K562 (cell line): ENCODE measurements at regions not wholly inside any gene's neighbourhood (a gene's known extent, or its start where the extent isn't known, plus 50 kb on each side); places are given as distances from the start of the nearest gene placed in this dataset.

Experiments
- ATAC-seq: fragments of 200-7000 bp; cut with Tn5 transposase; 3 replicates; pipeline ENCODE4 v1.9.1; 2020; ENCODE audit warnings: moderate library complexity
- BruUV-seq: library from RNA; stranded (reverse); fragments of 400-500 nt; replicated peaks from 2 replicates; lab custom pipeline; 2021; lab: Mats Ljungman, UMichigan
- CTCF ChIA-PET: fragments of 300-600 bp; formaldehyde crosslinking; extraction: SDS; loops from one replicate; lab custom pipeline; 2021; ENCODE audit warnings: low intra/inter-chr PET ratio; lab: Yijun Ruan, JAX
- POLR2A ChIA-PET: fragments of 300-600, 350-650 bp; sonication (Branson Sonifier 250); formaldehyde crosslinking; extraction: SDS; loops from one replicate; lab custom pipeline; 2021; ENCODE audit warnings: antibody characterized with exemption, inconsistent platforms; lab: Yijun Ruan, JAX
- DNase-seq, 4 experiments: peaks; one replicate each; pipeline versions ENCODE4 v3.0.0 to v3.0.0-alpha.2; 2011 to 2018; ENCODE audit warnings: low spot score in 3 of 4, mixed read lengths in 3 of 4; ENCODE audit errors: extremely low read depth in 1 of 4
- FAIRE-seq: peaks from 2 replicates; lab custom pipeline; 2011; peaks lifted over from hg19 to GRCh38; lab: Jason Lieb, UNC
- H2AFZ ChIP-seq: 2 replicates; pipeline ENCODE4 v1.6.0; 2011; ENCODE audit warnings: low read depth, low read length, control low read depth, inconsistent platforms
- H3K27ac ChIP-seq: fragments of 200-600 bp; 3 replicates; pipeline ENCODE4 v1.8.0; 2011; ENCODE audit warnings: low read depth, mild to moderate bottlenecking, control low read depth, inconsistent platforms, low read length, moderate library complexity, mixed read lengths; ENCODE audit errors: extremely low read depth
- H3K27me3 ChIP-seq, 2 experiments: fragments of 300-600 bp in 1 of 2; 2 replicates in 1 of 2; 3 replicates in 1 of 2; pipeline versions ENCODE4 v1.6.0 to v1.8.0; 2011; ENCODE audit warnings: inconsistent platforms in 2 of 2, low read length in 2 of 2, mild to moderate bottlenecking in 1 of 2, mixed read lengths in 1 of 2, moderate library complexity in 1 of 2; ENCODE audit not compliant: control insufficient read depth in 2 of 2, insufficient read depth in 2 of 2
- H3K36me3 ChIP-seq: fragments of 300-600 bp; 3 replicates; pipeline ENCODE4 v1.8.0; 2011; ENCODE audit warnings: mild to moderate bottlenecking, low read length, inconsistent platforms; ENCODE audit not compliant: control insufficient read depth, insufficient read depth
- H3K4me1 ChIP-seq, 2 experiments: fragments of 200-600 bp in 1 of 2; replicated peaks in 1 of 2; 2 replicates in 1 of 2; 3 replicates in 1 of 2; pipeline versions ENCODE4 v1.5.1 to v1.8.0; 2011; ENCODE audit warnings: inconsistent platforms in 2 of 2, low read length in 2 of 2, mild to moderate bottlenecking in 1 of 2, mixed read lengths in 1 of 2, moderate library complexity in 1 of 2; ENCODE audit not compliant: control insufficient read depth in 2 of 2, insufficient read depth in 2 of 2
- H3K4me2 ChIP-seq: 2 replicates; pipeline ENCODE4 v1.6.1; 2011; ENCODE audit warnings: low read length, control low read depth, inconsistent platforms, mixed read lengths; ENCODE audit not compliant: insufficient read depth
- H3K4me3 ChIP-seq: fragments of 200-600 bp; sonication (generic), shearing (Covaris generic); 2 replicates; pipeline ENCODE4 v1.5.1; 2016; ENCODE audit warnings: control low read depth, inconsistent platforms
- H3K79me2 ChIP-seq: fragments of 200-600 bp; 3 replicates; pipeline ENCODE4 v1.8.0; 2011; ENCODE audit warnings: low read length, inconsistent platforms; ENCODE audit not compliant: control insufficient read depth, insufficient read depth
- H3K9ac ChIP-seq, 2 experiments: 2 replicates each; pipeline versions ENCODE4 v1.6.0 to v1.6.1; 2011; ENCODE audit warnings: low read depth in 2 of 2, low read length in 2 of 2, control low read depth in 1 of 2, inconsistent platforms in 1 of 2, mild to moderate bottlenecking in 1 of 2, mixed read lengths in 1 of 2; ENCODE audit not compliant: insufficient read depth in 1 of 2
- H3K9me1 ChIP-seq: one replicate; pipeline ENCODE4 v1.6.0; 2011; ENCODE audit warnings: inconsistent platforms, mild to moderate bottlenecking, low read length, moderate library complexity; ENCODE audit not compliant: control insufficient read depth, insufficient read depth
- H3K9me3 ChIP-seq: replicated peaks from 2 replicates; pipeline ENCODE4 v1.5.1; 2011; ENCODE audit warnings: low read depth, low read length, inconsistent platforms; ENCODE audit not compliant: control insufficient read depth, insufficient read depth
- H4K20me1 ChIP-seq: replicated peaks from 2 replicates; pipeline ENCODE4 v1.6.1; 2011; ENCODE audit warnings: low read length, inconsistent platforms, mixed read lengths; ENCODE audit not compliant: control insufficient read depth, insufficient read depth
- ATF2 ChIP-seq: sonication (generic); formaldehyde crosslinking; IDR thresholded peaks from 2 replicates; pipeline ENCODE4 v1.8.1; 2022; ENCODE audit warnings: missing genetic modification reagents
- BCOR ChIP-seq: fragments of 450-650 bp; IDR thresholded peaks from 2 replicates; pipeline ENCODE4 v1.6.1; 2016
- CAMTA2 ChIP-seq: fragments of 250-450 bp; sonication (Bioruptor Pico); conservative IDR thresholded peaks from 2 replicates; pipeline ENCODE4 v1.5.1; 2022
- NEUROD1 ChIP-seq: fragments of 150-350 bp; IDR thresholded peaks from 2 replicates; pipeline ENCODE4 v1.6.1; 2014; ENCODE audit warnings: borderline replicate concordance, low read length, low read depth; ENCODE audit not compliant: partially characterized antibody
- NR2C2 ChIP-seq, 2 experiments: fragments of 200-800 bp in 1 of 2; sonication (Bioruptor generic) in 1 of 2; sonication (generic) in 1 of 2; formaldehyde crosslinking in 1 of 2; IDR thresholded peaks; 2 replicates each; pipeline versions ENCODE4 v1.6.1 to v1.8.0; 2016 to 2022; ENCODE audit warnings: mild to moderate bottlenecking in 1 of 2, missing compliant biosample characterization in 1 of 2, missing genetic modification characterization in 1 of 2, missing genetic modification reagents in 1 of 2
- TCFL5 ChIP-seq: fragments of 250-450 bp; sonication (Bioruptor Pico); conservative IDR thresholded peaks from 2 replicates; pipeline ENCODE4 v1.6.1; 2021; ENCODE audit warnings: mild to moderate bottlenecking, moderate library complexity, matching md5 sums
- ZNF140 ChIP-seq: fragments of 250-450 bp; sonication (Bioruptor Pico); IDR thresholded peaks from 2 replicates; pipeline ENCODE4 v1.8.0; 2021; ENCODE audit warnings: moderate library complexity, mild to moderate bottlenecking, inconsistent platforms
- ZNF431 ChIP-seq: sonication (generic); formaldehyde crosslinking; IDR thresholded peaks from 2 replicates; pipeline ENCODE4 v1.8.0; 2022; ENCODE audit warnings: mild to moderate bottlenecking, missing genetic modification reagents
- WGBS: fragments of 100-300 bp; shearing (Covaris generic); methylation state at CpG from one replicate; pipeline ENCODE4 v1.1.6; 2016; ENCODE audit warnings: low coverage, mixed read lengths; ENCODE audit not compliant: insufficient coverage; ENCODE audit errors: missing lambda C conversion rate; 5-methylcytosine and 5-hydroxymethylcytosine counted together
- in situ Hi-C: fragments of 300-500 bp; cut with MboI; formaldehyde crosslinking; loops from 4 replicates; pipeline ENCODE4 v1.15.0; 2018; ENCODE audit warnings: inconsistent platforms, mixed read lengths
- intact Hi-C: fragments of 100-400 bp; cut with micrococcal nuclease; formaldehyde crosslinking; loops from 2 replicates; pipeline ENCODE4 v1.14.2; 2022
- TF ChIP-seq, protein P1 (sequence below): fragments of 450-650 bp; formaldehyde crosslinking; IDR thresholded peaks from 2 replicates; pipeline ENCODE4 v1.4.0; 2022; ENCODE audit warnings: missing genetic modification characterization
- TF ChIP-seq, protein P2 (sequence below): fragments of 250-450 bp; sonication (Bioruptor Pico); IDR thresholded peaks from 2 replicates; pipeline ENCODE4 v1.5.0; 2022; ENCODE audit warnings: mild to moderate bottlenecking
- TF ChIP-seq, protein P3 (sequence below): sonication (generic); formaldehyde crosslinking; IDR thresholded peaks from 2 replicates; pipeline ENCODE4 v1.8.1; 2023; ENCODE audit warnings: missing genetic modification reagents, mild to moderate bottlenecking, borderline replicate concordance

- no peak for TF ChIP-seq ATF2 (CRISPR knock-in tag)
- TF ChIP-seq NEUROD1: no peak
Observed at GRCh38 chr18:78607784-78608183, 371.8 kb upstream of the SALL3 start (continued).

DNA sequence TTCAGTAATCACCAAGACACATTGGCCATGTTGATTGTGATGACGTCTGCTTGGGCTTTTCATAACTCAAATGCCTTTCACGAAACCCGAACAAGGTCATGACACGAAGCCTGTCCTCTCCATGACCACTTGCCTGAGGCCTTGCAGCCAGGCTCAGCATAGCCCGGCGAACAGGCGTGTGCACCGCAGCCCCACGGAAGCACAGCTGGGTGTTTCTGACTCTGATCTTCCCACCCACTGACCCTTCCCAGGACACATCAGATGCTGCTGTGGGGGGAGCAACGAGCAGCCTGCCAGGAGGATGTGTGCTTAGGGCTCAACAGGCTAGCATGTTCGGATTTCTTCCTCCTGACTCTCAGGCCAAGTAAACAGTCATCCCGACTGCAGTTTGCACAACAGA is 369.4 kb upstream of the SALL3 start:
- BruUV-seq: no TSS peak
- POLR2A ChIA-PET: no interaction called here
- ATAC-seq (no peak), FAIRE-seq (no peak), DNase-seq (no peak)
- Histone ChIP-seq H3K4me2 (no peak overlapping the region), H3K4me3 (no peak overlapping the region), H3K79me2 (no peaks in the 10 kb centered on the region), H4K20me1 (no peaks in the 10 kb centered on the region), H3K27me3 (peaks cover 0 to 30% of the 10 kb centered on the region in 2 experiments; a peak in 2 of 5 replicates), H3K4me1 (no peaks in the 10 kb centered on the region), H3K27ac (no peak overlapping the region), H3K9ac (no peak overlapping the region), H3K9me3 (no peaks in the 10 kb centered on the region), H3K36me3 (no peaks in the 10 kb centered on the region), H3K9me1 (no peaks in the 10 kb centered on the region), H2AFZ (no peak overlapping the region)
- 1% methylated on average over 10 of the region's 12 CpGs for WGBS
- intact Hi-C loops (no loop called here), in situ Hi-C loops (no loop called here)
- TF ChIP-seq BCOR (no peak), CAMTA2 (no peak), ZNF140 (CRISPR knock-in tag) (no peak), TCFL5 (CRISPR knock-in tag) (no peak), ZNF431 (no peak), NR2C2 (CRISPR knock-in tag; IDR thresholded peaks at IDR 0.05) (no peak), NR2C2 (tag; IDR thresholded peaks at IDR 0.05) (no peak)
- TF ChIP-seq, protein P1, sequence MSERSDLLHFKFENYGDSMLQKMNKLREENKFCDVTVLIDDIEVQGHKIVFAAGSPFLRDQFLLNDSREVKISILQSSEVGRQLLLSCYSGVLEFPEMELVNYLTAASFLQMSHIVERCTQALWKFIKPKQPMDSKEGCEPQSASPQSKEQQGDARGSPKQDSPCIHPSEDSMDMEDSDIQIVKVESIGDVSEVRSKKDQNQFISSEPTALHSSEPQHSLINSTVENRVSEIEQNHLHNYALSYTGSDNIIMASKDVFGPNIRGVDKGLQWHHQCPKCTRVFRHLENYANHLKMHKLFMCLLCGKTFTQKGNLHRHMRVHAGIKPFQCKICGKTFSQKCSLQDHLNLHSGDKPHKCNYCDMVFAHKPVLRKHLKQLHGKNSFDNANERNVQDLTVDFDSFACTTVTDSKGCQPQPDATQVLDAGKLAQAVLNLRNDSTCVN (CRISPR knock-in tag): no peak
- TF ChIP-seq, protein P2, sequence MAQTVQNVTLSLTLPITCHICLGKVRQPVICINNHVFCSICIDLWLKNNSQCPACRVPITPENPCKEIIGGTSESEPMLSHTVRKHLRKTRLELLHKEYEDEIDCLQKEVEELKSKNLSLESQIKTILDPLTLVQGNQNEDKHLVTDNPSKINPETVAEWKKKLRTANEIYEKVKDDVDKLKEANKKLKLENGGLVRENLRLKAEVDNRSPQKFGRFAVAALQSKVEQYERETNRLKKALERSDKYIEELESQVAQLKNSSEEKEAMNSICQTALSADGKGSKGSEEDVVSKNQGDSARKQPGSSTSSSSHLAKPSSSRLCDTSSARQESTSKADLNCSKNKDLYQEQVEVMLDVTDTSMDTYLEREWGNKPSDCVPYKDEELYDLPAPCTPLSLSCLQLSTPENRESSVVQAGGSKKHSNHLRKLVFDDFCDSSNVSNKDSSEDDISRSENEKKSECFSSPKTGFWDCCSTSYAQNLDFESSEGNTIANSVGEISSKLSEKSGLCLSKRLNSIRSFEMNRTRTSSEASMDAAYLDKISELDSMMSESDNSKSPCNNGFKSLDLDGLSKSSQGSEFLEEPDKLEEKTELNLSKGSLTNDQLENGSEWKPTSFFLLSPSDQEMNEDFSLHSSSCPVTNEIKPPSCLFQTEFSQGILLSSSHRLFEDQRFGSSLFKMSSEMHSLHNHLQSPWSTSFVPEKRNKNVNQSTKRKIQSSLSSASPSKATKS (CRISPR knock-in tag): no peak
- TF ChIP-seq, protein P3, sequence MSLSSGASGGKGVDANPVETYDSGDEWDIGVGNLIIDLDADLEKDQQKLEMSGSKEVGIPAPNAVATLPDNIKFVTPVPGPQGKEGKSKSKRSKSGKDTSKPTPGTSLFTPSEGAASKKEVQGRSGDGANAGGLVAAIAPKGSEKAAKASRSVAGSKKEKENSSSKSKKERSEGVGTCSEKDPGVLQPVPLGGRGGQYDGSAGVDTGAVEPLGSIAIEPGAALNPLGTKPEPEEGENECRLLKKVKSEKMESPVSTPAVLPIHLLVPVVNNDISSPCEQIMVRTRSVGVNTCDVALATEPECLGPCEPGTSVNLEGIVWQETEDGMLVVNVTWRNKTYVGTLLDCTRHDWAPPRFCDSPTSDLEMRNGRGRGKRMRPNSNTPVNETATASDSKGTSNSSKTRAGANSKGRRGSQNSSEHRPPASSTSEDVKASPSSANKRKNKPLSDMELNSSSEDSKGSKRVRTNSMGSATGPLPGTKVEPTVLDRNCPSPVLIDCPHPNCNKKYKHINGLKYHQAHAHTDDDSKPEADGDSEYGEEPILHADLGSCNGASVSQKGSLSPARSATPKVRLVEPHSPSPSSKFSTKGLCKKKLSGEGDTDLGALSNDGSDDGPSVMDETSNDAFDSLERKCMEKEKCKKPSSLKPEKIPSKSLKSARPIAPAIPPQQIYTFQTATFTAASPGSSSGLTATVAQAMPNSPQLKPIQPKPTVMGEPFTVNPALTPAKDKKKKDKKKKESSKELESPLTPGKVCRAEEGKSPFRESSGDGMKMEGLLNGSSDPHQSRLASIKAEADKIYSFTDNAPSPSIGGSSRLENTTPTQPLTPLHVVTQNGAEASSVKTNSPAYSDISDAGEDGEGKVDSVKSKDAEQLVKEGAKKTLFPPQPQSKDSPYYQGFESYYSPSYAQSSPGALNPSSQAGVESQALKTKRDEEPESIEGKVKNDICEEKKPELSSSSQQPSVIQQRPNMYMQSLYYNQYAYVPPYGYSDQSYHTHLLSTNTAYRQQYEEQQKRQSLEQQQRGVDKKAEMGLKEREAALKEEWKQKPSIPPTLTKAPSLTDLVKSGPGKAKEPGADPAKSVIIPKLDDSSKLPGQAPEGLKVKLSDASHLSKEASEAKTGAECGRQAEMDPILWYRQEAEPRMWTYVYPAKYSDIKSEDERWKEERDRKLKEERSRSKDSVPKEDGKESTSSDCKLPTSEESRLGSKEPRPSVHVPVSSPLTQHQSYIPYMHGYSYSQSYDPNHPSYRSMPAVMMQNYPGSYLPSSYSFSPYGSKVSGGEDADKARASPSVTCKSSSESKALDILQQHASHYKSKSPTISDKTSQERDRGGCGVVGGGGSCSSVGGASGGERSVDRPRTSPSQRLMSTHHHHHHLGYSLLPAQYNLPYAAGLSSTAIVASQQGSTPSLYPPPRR (CRISPR knock-in tag): no peak
- CTCF ChIA-PET: no interaction called here
